Left cardiac atrium (tissue), 4 donors: ENCODE measurements at regions not wholly inside any gene's neighbourhood (a gene's known extent, or its start where the extent isn't known, plus 50 kb on each side); places are given as distances from the start of the nearest gene placed in this dataset.
A peak's percentile ranks its signal among the peaks of the same experiment; 100 is the strongest.
"Not testable (repeated sequence)": the region's sequence is repeated elsewhere in the genome, so short reads cannot be mapped to it uniquely, and the experiment has no call there.

Source experiments
- ATAC-seq, 2 donors: fragments of 200-7000 bp; cut with Tn5 transposase; one replicate each; pipeline ENCODE4 v1.9.1; 2020; ENCODE audit warnings: mild to moderate bottlenecking in 2 of 2, moderate library complexity in 2 of 2
- DNase-seq: peaks from one replicate; pipeline ENCODE4 v3.0.0-alpha.2; 2020
- intact Hi-C, 2 donors: fragments of 100-400 bp; cut with DNase I; formaldehyde crosslinking; loops; one replicate each; pipeline versions ENCODE4 v1.14.1 to v1.15.1; 2022 to 2023
- donor health status: DM: no; HTN: yes; CAD: no.
- donor health status: DM: no; HTN: yes; CAD: no; lungs with severe emphysema.
- donor health status: DM: yes; HTN: yes; CAD: no.
- donor health status: Dilated cardiomyopathy.

GRCh38 chr14:106372870-106373652 lies 846.7 kb downstream of the TMEM121 start:
- DNase-seq, result peak; percentile 54
- peak; percentile 41 to 49 for ATAC-seq
- intact Hi-C loops, result no loop called here

DNA sequence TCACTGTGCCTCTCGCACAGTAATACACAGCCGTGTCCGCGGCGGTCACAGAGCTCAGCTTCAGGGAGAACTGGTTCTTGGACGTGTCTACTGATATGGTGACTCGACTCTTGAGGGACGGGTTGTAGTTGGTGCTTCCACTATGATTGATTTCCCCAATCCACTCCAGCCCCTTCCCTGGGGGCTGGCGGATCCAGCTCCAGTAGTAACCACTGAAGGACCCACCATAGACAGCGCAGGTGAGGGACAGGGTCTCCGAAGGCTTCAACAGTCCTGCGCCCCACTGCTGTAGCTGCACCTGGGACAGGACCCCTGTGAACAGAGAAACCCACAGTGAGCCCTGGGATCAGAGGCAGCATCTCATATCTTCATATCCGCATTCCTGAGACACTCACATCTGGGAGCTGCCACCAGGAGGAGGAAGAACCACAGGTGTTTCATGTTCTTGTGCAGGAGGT lies 847.3 kb downstream of the TMEM121 start:
- ATAC-seq, DNase-seq, intact Hi-C loops: not testable (repeated sequence)

- no peak for DNase-seq
- ATAC-seq, result no peak
- intact Hi-C loops, result loop anchor here in 1 of 2 donors (5.0 kb wide), 1 partner anchor 825 kb away; no protein-coding TSS in a partner anchor
These were observed 851.0 kb downstream of the TMEM121 start for GRCh38 chr14:106377432-106377831.

- ATAC-seq (no peak), DNase-seq (no peak)
- intact Hi-C loops, result loop anchor here in 1 of 2 donors (5.0 kb wide), 1 partner anchor 826 kb away; no protein-coding TSS in a partner anchor
These were observed 851.8 kb downstream of the TMEM121 start for GRCh38 chr14:106378191-106378590.

GRCh38 chr14:106380740-106381139 lies 854.4 kb downstream of the TMEM121 start:
- intact Hi-C loops, result no loop called here
- ATAC-seq, result peak in 1 of 2 donors; percentile 77
- DNase-seq, result no peak

DNA sequence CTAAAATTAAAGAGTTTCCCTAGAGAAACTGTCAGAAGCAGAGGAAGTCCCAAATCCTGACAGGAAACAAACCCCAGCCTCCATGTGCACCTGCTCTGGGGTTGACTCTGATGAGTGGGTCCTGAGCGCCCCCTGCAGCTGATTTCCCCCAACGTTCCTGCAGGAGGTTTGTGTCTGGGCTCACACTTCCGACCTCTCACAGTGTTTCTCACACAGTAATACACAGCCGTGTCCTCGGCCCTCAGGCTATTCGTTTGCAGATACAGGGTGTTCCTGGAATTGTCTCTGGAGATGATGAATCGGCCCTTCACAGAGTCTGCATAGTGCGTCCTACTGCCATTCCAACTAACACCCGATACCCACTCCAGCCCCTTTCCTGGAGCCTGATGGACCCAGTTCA lies 862.8 kb downstream of the TMEM121 start:
- ATAC-seq, intact Hi-C loops, DNase-seq: not testable (repeated sequence)

- DNase-seq, result no peak
- no peak for ATAC-seq
These were observed 864.0 kb downstream of the TMEM121 start for GRCh38 chr14:106390401-106390800.

GRCh38 chr14:106390947-106391346 lies 864.6 kb downstream of the TMEM121 start:
- no peak for DNase-seq
- no peak for ATAC-seq
- intact Hi-C loops, result no loop called here

More at GRCh38 chr14:106390401-106390800, 864.0 kb downstream of the TMEM121 start:
- intact Hi-C loops, result no loop called here

- no peak for ATAC-seq
- no peak for DNase-seq
- intact Hi-C loops, result no loop called here
These were observed 867.4 kb downstream of the TMEM121 start for GRCh38 chr14:106393742-106394141.

GRCh38 chr14:106395456-106396050 lies 869.2 kb downstream of the TMEM121 start:
- ATAC-seq (no peak), DNase-seq (no peak)
- intact Hi-C loops, result no loop called here

DNA sequence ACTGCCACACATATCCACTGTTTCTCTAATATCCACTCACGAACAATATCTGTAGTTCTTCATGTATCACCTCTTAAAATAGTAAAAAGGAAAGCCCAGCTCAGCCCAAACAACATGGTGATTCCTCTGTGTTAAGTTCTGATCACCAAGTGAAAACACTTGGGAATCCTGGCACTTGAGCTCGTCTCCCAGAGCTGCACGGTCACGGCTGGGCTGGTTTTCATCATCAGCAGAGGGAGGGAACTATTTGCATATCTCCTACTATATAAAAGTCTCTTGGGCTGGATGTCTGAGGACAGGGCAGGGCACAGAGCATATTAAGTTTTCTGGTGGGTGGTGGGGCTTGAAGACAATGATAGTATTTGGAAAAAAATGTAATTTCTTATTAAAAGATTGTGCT lies 870.6 kb downstream of the TMEM121 start:
- intact Hi-C loops, result no loop called here
- DNase-seq (no peak), ATAC-seq (peak in 1 of 2 donors; percentile 90)

DNA sequence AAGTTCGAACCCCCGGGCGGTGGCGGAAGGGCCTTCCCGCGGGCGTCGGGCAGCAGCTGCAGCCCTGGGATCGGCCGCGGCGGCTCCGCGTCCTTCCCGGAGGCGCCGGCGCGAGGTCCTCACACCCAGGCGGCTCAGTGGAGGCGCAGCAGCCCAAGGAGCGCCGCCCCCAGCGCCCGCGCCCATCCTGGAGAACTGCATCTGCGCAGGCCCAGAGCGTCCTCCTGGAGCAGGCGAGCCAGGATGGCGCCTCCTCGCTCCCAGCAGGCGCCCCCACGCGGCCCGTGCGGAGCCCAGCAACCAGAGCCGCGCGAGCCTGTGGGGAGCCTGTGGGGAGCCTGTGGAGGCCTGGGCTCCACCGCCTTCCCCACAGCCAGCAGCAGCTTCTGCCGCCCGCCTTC lies 872.5 kb downstream of the TMEM121 start:
- ATAC-seq, DNase-seq, intact Hi-C loops: not testable (repeated sequence)

GRCh38 chr14:106401316-106401715 lies 874.9 kb downstream of the TMEM121 start:
- ATAC-seq, DNase-seq, intact Hi-C loops: not testable (repeated sequence)

GRCh38 chr14:106410229-106410628 lies 883.8 kb downstream of the TMEM121 start:
- intact Hi-C loops, ATAC-seq: not testable (repeated sequence)

DNA sequence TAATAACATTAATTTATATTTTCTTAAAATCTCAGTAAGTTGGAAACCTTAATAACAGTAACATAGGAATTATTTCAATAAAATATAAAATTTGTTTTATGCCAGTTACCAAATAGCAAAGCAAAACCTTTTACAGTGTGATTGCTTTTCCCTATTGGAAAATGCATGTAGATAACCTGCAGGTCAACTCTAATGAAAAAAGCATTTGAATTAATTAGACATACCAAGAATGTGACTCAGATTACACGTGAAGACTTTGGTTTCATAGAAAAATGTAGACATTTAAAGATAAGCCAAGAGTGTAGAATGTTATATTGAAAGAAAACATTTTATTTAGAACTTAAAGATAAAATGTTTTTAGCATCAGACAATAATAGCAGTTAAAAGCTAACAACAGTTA lies 888.1 kb downstream of the TMEM121 start:
- DNase-seq, result no peak
- ATAC-seq, result no peak
- intact Hi-C loops, result no loop called here

More at GRCh38 chr14:106410229-106410628, 883.8 kb downstream of the TMEM121 start:
- DNase-seq, result not testable (repeated sequence)

DNA sequence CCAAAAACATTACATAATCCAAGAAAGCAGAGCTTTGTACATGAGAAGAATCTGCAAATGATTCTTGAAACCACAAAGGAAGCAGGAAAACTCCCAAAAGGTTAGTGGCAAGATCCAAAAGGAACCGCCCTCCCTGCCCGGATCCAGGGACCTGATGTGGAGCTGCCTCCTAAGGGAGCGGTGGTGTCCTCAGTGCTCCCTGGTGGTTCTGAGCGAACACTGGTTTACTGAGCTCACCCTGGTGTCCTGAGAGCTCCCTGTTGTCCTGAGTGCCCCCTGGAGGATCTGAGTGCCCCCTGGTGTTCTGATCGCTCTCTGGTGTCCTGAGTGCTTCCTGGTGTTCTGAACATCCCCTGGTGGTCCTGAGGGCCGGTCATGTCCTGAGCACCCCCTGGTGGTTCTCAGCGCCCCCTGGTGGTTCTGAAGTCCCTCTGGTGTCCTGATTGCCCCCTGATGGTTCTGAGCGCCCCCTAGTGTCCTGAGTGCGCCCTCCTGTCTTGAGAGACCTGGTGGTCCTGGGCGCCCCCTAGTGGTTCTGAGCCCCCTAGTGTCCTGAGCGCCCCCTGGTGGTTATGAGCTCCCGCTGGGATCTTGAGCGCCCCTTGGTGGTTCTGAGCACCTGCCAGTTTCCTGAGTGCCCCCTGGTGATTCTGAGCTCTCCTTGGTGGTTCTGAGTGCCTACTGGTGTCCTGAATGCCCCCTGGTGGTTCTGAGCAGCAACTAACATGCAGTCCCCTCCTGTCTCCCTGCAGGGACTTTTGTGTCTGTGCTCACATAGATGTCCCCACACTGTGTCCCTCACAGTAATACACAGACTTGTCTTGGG lies 891.1 kb downstream of the TMEM121 start:
- intact Hi-C loops, result no loop called here
- DNase-seq (peak; percentile 51), ATAC-seq (peak in 1 of 2 donors; percentile 44)

DNA sequence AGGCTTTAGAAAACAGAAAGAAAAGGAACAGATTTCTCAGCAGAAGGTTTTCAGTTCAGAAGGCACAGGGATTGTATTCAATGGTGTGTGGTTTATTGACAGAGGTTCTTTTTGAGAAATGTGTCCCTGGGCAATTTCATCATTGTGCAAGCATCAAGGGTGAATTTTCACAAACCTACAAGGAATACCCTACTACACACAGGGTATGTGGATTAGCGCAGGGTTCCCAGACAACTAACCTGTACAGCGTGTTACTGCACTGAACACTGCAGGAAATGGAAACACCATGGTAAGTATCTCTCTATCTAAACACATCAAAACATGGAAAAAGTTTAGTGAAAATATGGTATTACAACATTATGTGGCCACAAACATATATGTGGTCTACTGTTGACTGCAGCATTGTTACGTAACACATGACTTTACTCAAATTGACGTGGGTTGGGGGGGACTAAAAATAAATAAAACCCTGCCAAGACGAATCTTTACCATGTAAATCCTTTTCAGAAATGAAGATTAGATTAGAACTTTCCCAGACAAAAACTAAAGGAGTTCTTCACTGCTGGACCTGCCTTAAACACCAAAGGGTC lies 893.1 kb downstream of the TMEM121 start:
- DNase-seq (no peak), ATAC-seq (no peak)
- intact Hi-C loops, result no loop called here

DNA sequence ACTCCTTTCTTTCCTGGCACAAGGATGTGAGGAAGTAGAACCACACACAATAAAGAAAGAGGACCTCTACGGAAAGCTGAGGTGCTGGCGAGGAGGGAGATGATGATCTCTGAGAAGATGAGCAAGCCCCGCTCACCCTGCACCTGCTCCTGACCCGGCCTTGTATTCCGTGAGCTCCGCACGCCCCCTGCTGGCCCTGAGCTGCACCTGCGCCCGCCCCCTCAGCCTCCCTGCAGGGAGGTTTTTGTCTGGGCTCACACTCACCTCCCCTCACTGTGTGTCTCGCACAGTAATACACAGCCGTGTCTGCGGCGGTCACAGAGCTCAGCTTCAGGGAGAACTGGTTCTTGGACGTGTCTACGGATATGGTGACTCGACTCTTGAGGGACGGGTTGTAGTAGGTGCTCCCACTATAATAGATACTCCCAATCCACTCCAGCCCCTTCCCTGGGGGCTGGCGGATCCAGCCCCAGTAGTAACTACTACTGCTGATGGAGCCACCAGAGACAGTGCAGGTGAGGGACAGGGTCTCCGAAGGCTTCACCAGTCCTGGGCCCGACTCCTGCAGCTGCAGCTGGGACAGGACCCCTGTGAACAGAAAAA lies 895.1 kb downstream of the TMEM121 start:
- DNase-seq, result not testable (repeated sequence)
- ATAC-seq, result peak in 1 of 2 donors; percentile 44

DNA sequence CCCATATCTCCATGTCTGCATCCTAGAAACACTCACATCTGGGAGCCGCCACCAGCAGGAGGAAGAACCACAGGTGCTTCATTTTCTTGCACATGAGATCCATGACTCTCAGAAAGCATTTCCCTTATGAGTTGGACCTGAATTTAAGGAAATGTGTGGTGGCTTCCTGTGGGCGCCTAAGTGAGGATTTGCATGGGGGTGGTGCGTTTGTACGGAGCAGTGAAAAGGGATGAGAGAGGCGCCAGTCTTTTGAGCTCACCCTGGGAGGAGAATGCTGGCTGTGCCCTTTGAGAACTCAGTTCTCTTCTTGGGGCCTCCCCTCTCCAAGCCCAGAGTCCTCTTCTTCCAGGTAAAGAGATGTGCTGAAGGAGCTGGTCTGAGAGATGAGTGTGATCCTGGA lies 895.7 kb downstream of the TMEM121 start:
- intact Hi-C loops, result no loop called here
- ATAC-seq (no peak), DNase-seq (no peak)

More for the DNA sequence above, 895.1 kb downstream of the TMEM121 start:
- intact Hi-C loops, result not testable (repeated sequence)
